Colon (tissue), 2 donors: ENCODE measurements at regions not wholly inside any gene's neighbourhood (a gene's known extent, or its start where the extent isn't known, plus 50 kb on each side); places are given as distances from the start of the nearest gene placed in this dataset.

Experiments
- FAIRE-seq: peaks from 2 replicates; lab custom pipeline; 2012; peaks lifted over from hg19 to GRCh38; lab: Jason Lieb, UNC
- donor health status: control.
- donor health status: control.

DNA sequence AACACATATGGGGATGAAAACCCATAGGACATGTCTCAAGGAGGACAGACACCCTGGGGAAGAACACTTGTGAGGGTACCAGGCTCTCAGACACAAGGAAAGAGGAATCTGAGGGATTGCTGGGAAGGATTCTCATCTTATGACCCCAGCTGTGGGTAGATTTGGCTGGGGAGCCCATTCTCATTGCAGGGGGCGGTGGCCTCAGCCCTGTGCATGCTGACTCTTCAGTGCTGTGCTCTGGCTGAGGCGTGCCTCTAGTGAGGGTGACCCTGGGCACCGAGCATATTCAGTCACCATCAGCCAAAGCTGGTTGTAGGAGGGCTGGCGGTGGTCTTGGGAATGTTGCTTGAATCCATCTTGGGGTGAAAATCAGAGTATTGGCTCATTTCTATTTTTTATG, 140.7 kb downstream of the TM9SF2 start:
- FAIRE-seq: no peak

DNA sequence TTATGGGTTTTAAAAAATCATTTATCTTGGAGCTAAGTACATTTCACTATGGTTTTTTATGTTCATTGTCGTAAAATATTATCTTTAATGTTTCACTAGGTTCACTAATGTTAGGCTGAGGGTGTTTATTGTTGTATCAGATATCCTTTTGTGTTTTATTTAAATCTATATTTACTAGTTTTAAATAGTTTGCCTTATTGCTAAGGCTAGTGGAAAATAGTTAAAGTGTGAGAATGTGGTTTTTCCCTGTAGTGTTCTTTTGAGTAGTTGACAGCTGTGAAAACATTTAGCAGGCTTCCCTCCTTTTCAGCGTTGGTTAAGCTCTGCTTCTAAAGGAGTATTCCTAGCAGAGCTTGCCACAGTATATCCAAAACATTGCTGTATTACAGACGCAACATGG, 139.0 kb downstream of the TM9SF2 start:
- FAIRE-seq: no peak

GRCh38 chr13:99639126-99639525, 137.9 kb downstream of the TM9SF2 start:
- no peak for FAIRE-seq

DNA sequence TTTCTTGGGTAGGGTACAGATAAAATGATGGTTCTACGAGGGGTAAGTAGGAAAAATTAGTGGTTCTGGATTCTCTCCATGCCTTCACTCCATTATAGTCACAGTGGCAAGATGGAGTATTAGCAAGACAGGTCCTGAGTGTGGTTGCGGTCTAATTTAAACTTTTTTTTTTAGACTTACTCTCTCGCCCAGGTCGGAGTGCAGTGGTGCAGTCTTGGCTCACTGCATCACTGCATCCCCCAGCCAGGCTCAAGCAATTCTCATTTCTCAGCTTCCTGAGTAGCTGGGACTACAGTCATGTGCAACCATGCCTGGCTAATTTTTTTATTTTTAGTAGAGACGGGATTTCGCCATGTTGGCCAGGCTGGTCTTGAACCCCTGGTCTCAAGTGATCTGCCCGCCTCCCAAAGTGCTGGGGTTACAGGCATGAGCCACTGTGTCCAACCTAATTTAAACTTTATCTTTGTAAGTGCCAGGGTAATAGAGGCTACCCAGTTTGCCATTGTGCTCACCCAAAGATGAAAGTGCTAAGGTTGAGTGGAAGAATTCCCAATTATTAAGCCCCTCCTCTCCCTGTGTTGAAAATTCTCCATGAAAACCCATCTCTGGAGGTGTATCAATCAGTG, 135.6 kb downstream of the TM9SF2 start:
- no peak for FAIRE-seq

DNA sequence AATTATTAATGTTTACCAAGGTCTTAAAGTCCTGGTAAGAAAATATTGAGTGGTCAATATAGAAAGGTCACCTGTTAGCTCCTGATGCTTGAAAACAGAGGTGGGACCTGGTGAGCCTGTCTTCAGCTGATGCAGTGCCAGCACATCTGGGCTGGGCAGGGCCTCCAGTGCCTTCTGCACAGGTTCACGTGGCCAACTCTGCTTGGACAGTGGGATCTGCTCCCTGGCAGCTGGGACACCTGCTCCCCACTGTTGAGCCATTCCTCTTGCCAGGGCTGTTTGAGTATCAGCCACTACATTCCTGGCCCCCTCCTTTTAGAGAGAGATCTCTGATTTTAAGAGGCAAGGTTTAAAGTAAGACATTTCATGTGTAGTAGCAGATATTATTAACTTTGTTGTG, 135.0 kb downstream of the TM9SF2 start:
- FAIRE-seq: no peak

DNA sequence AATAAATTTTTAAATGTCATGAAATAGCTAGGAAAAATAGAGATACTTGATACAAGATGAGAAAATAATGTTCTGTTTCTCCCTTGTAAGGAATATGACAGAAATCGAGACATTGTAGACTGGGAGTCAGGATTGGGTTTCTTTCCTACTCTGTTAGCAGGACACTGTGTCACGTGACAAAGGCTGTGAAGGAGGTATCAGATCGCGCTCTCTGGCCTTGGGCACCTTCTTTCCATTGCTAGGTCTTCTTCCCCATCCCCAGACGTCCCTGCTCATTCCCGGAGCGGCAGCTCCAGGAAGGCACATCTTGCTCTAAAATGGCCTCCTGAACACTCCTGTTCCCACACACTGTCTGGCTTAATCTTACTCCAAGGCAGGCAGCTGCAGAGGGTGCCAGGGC, 133.4 kb downstream of the TM9SF2 start:
- FAIRE-seq: no peak

DNA sequence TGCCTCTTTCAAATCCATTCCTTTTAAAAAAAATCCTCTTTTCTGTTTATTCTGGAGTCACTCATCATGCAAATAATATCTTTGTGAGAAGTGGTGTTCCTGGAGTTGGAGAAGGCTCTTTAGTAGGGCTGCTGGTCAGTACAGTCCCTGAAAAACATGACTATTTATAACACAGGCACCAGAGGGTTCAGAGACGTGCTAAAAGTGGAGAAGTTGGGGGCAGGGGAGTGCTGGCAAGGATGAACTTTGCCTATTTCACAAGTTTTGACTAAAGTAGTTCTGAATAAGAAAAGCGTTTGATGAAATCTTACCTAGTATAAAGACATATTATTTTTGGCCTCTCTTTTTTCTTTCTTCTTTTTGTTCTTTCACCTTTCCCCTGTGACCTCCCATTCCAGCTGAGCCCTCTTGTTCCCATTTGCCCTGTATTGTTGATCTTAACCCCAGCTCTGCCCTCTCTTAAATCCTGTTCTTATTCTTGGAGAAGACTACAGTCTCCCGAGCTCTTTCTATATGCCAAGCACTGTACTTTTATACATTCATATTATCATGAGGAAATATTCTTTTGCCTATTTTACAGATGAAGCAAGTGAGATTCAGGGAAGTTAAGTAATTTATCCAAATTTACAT, 129.1 kb downstream of the TM9SF2 start:
- no peak for FAIRE-seq

GRCh38 chr13:99629641-99630040, 128.4 kb downstream of the TM9SF2 start:
- FAIRE-seq: no peak

DNA sequence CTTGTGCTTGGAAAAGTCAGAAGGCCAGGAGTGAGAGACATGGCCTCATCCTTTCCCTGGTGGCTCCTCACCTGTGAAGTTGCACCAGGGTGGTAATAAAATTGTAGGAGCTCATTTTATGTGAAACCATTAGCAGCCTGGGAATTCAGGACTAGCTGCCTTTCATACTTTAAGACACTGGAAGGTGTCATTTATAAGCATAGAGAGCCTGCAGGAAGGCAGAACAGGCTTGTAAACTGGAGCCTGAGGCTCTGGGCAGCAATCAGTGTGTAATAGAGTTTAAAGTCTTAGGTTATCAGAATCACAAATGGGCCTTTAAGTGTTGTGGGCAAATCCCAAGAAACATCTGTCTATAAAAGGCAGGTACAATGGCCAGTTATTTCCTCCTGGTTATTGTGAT, 127.2 kb downstream of the TM9SF2 start:
- FAIRE-seq: no peak

GRCh38 chr13:99626461-99627082, 125.3 kb downstream of the TM9SF2 start:
- FAIRE-seq: no peak

GRCh38 chr13:99624936-99625540, 123.8 kb downstream of the TM9SF2 start:
- no peak for FAIRE-seq

DNA sequence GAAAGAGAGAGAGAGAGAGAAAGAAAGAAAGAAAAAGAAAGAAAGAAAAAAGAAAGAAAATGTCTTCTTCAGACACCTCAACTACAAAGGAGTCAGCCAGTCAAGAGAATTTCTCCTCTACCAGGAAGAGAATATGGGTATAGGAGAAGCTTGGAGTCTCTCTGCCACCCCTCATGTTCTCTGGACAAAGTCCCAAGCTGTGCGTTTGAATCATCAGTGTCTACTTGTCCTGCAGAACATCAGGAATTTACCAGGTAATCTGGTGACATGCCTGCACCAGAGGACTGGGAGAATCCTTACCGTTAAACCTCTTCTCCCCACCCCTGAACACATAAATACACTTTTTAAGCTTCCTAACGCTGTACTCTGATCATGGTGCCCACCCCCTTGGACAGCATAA, 119.5 kb downstream of the TM9SF2 start:
- FAIRE-seq: no peak

DNA sequence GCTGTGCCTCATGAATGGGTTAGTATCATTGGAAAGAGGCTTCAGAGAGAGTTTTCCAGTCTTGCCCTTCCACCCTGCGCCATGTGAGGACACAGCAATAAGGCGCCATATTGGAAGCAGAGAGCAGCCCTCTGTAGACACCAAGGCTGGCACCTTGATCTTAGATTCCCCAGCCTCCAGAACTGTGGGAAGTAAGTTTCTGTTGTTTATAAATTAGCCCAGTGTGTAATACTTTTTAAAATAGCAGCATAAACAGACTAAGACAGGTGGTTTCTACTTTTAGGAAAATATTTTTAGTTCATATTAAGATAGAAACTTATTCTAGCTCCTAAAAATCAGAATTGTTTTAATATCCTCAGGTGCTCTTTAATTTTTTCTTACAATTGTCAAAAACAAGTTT, 117.9 kb downstream of the TM9SF2 start:
- no peak for FAIRE-seq

DNA sequence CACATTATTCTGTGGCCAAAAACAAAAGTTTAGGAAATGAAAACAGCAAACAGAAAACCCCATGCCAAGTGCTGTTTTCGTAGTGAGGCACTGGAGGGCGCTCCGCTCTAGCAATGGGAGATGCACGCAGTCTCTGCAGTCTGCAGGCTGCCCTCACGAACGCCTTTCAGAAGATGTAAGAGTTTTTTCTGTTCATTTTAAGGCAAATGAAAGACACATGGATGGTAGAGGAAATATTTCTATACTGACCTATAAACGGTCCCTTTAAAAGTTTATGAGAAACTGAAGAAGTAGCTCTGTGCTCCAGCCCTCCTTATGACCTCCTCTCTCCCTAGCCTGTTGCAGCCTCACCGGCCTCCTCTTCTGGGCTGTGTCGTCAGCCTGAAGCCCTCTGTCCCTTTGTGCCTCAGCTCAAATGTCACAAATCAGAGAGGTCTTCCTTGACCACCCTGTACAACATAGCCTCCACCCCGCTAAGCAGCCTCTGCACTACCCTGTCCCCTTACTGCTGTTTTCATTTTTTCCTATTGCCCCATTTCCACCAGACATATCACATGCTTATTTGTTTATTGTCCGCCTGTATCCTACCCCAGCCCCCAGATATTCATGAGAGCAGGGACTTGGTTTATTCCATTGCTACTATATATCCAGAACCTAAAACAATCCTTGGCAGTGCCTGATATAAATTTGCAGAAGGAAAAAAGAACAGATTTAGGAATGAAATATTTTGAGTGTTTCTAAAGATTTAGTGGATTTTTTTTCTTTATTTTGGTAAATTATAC, 116.4 kb downstream of the TM9SF2 start:
- FAIRE-seq: no peak

- no peak for FAIRE-seq
Observed at GRCh38 chr13:99614465-99614885, 113.2 kb downstream of the TM9SF2 start.
